HG02678 (cell line): ENCODE measurements at regions not wholly inside any gene's neighbourhood (a gene's known extent, or its start where the extent isn't known, plus 50 kb on each side); places are given as distances from the start of the nearest gene placed in this dataset.

ENCODE experiments used
- ATAC-seq: cut with Tn5 transposase; IDR thresholded peaks from one replicate; pipeline ENCODE4 v1.9.1; 2021; ENCODE audit warnings: mild to moderate bottlenecking, moderate library complexity; ENCODE audit not compliant: unreplicated experiment

DNA sequence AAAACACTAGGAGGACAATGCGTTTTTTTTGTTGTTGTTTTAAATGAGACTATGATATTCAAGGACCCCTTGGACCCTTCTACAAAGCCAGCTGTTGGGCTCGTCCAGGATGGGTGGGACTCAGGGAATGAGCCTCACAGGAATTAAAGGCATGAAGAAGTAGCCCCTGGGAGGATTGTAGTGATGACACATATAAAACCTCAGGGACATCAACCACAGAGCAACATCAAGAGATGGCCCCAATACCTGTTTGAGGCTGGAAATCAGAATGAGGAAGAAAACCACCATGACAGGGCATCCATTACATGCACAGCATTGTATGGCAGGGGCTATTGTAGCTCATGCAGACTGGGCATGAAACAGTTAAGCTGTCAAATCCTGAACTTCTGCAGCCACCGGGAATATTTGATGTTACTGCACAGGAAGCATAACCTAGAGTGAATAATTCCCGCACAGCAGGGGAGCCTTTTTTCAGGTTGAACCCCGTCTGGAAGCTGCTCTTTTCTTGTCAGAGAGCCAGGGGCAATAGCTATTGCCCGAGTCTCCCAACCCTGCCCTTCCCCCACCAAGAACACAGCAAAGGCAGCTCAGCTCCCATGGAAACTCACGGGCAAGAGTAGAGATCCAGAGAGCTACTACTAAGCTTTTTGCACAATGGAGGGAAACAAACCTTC is 140.2 kb upstream of the FGGY start:
- no peak for ATAC-seq

DNA sequence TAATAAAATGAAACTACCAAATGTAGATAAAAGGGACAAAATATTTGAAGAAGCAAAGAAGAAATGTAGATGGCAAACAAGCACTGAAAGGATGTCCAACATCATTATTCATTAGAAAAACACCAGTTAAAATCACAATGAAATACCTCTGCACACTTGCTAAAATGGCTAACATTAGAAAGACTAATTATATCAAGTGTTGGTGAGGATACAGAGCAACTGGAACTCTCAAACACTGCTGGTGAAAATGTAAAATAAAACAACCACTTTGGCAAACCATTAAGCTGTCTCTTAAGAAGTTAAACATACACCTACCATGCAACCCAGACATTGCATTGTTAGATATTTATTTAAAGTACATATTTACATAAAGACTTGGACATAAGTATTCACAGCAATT is 138.6 kb upstream of the FGGY start:
- no peak for ATAC-seq

DNA sequence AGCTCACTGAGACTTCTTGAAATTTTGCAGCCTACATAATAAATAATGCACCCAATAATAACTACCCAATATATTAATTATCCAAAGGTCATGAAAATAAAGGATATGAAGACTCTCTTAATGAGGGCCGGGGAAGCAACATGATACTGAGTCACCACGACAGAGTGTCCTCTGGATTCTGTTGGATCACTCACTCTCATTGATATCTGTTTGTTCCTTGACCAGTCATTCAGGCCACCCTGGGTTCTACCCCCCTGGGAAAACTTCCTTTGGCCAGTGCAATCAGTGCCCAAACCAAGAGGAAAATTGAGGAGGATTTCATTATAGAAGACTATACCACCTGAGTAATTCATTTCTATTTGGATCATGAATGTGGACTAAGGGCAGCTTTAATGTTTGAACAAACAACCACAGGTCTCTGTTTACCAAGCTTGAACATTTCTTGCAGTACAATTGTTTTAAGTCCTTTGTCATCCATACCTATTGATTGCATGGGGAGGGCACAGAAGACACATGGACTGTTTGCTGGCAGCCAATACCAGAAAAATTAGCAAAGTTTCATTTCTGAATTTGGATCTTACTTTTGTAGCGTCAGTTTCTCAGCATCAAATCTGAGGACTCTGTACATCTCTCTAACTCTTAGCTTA is 137.2 kb upstream of the FGGY start:
- no peak for ATAC-seq

DNA sequence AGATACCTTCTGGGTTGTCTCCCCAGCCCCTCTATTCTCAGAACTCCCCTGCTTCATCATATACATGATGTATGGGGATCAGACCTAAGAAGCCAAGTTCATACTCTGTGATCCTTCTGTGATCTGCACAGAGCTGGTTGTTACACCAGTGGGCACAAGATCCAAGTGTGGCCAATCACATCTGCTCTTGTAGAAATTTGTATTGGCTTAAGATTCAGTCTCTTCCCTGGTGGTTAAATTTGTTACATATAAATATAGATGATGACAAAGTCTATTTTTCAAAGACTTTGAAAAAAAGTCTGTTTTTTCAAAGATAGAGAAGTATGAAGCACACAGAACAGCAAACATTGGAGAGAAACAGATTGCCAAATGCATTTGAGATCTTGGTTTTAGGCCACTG is 135.8 kb upstream of the FGGY start:
- ATAC-seq, result no peak

DNA sequence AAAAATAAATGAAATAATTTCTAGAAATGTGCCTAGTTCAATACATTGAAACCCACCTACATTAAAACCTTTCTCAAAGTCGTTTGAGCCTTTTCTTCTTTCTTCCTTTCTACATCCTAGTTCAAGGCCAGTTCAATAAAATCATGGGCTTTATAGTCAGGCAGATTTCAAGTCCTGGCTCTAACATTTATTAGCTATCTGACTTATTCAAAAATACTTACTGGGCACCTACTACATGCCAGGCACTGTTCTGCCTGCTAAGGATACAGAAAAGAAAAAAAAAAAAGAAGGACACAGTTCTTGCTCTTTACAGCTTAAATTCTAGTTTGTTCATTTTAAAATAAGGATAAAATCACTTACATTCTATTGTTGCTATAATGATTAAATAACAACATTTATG is 134.2 kb upstream of the FGGY start:
- no peak for ATAC-seq

DNA sequence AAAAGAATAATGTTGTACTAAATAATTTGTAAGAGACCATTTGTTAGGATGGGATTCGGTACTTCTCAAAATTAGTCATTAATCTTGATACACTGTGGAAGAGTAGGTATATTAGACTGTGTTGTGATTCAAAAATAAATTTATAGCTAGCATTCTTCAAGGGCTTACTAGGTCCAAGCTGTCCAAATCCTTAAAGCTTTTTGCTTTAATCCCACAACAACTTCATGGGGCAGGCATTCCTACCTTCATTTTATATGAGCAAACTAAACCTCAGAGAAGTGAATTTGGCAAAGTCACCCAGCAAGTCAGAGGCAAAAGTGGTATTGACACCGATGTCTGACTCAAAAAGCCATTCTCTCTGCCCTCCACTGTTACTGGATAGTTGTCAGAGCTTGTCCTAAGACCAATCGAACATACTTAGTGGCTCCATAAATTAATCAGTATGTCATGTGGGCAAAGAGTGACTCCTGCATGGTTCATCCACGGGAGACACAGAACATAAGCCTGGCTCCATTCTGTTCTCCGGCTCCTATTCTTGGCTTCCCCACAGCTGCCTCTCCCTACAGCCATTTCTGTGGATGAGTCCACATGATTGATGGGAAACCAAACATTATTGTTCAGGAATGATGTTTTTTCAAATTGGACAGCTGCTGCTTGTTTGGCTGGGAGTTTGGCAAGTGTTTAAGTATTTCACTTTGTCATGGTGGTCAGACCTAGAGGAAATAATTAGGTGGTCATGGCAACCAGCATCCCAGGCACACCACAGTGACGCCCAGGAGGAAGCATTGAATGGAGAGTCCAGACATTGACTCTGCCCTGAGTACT is 133.4 kb upstream of the FGGY start:
- no peak for ATAC-seq

DNA sequence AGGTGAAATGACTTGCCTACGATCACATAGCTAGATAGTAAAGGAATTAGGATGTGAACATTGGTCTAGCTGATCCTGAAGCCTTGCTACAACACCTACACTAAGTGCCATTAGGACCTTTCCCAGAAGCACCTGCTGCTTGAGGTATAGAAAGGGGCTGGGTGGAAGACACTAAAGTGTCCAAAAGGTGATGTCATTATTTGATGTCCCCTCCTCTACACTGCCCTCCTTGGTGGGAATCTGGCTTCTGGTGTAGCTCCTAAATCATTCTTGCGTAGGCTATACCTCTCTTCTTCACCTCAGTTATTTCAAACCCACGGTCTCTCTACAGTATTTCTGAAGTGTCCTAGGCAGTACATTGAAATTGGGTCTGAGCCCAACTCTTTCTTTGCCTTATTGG is 132.5 kb upstream of the FGGY start:
- no peak for ATAC-seq

DNA sequence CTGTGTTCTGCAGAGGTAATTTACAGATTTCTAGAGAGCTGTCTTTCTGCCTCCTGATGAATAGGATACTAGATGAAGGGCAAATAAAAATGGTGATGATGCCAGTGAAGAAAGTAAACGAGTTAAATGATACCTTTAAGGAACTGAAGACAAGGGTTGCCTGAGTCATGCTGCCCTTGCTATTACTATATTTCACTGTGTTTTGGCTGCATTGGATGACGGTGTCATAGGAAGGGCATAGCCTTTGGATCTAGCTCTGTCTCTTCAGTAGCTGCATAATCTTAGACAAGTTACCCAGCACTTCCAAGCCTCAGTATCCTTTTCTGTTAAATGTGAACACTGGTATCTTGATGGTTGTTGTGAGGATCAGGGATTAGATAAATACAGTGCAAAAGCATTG is 131.5 kb upstream of the FGGY start:
- ATAC-seq, result no peak

DNA sequence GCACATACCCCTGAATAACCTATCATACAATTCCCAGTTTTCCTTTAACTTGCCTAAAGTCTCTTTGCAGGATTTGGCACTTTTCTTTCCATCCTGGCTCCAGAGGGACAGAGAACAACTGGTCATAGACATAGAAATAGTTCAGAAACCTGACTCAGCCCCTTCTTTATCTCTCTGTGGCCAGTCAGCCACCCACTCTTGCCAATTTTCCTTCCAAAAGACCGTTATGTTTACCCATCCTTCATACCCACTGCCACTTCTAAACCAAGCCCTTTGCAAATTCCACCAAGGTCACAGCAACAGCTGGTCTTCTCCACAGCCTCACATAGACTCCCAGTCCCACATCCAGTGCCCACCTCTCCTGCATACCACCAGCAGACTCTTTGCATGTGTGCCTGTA is 127.2 kb upstream of the FGGY start:
- ATAC-seq, result no peak

DNA sequence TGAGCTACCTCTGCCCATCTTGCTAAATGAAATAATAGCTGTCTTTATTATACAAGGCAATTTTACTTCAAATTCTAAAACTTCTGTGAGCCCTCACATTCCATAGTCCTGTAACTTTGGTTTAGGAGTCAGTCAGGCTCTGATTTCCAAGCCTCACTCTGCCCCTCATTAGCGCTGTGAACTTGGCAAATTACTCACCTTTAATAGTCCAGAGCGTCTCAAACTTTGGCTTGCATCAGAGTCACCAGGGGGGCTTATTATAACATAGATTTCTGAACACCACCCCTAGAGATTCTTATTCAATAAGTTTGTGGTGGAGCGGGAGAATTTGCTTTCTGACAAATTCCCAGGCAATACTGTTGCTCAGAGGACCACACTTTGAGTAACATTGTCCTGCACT is 126.2 kb upstream of the FGGY start:
- no peak for ATAC-seq

DNA sequence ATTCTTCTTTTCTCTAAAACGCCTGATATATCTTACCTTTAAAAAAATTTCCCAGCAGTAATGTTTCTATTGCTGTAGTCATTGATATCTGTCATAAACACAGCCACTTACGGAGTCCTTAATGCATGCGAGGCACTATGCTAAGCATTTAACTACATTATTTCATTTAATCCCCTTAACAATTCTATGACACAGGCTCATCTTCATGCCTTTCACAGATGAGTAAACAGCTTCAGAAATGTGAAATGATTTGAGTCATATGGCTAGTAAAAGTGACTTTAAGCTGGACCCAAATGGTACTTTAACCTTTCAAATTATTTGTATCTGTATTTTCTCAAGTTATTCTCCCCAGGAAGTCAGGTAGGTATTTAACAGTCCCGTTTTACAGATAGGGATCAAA is 125.1 kb upstream of the FGGY start:
- ATAC-seq, result no peak

DNA sequence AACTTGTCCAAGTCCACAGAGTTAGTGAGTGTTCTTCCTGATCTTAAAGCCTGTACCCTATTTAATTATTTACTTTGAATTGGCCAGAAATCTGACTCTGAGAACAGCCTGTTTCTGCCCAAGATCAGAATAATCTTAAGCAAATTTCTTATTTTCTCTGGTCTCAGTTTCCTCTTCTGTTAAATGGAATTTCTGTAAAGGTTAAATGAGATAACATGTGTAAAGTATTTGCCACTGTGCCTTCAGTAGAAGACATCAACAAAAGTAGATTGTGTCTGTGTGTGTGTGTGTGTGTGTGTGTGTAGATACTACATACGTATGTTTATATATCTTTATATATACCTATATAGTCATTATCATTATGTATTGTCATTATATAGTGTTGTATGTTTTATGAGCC is 124.2 kb upstream of the FGGY start:
- ATAC-seq, result no peak

DNA sequence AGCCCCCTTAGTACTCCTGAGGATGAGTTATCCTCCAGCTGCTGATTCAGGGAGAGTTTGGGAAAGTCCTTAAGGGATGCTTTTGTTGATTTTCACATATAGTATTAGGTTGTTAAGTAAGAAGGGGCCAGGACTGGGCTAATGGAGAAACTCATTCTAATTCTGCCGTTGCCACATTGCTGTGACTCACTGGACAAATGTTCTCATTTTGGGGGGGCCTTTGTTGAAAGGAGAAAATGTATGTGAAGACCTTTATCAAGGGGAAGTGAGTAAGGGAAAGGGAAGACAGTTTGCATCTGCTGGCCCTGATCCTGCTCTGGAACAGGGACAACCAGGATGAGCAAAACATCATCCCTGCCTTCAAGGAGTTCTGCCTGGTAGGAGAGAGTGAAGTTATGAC is 123.2 kb upstream of the FGGY start:
- ATAC-seq, result no peak

DNA sequence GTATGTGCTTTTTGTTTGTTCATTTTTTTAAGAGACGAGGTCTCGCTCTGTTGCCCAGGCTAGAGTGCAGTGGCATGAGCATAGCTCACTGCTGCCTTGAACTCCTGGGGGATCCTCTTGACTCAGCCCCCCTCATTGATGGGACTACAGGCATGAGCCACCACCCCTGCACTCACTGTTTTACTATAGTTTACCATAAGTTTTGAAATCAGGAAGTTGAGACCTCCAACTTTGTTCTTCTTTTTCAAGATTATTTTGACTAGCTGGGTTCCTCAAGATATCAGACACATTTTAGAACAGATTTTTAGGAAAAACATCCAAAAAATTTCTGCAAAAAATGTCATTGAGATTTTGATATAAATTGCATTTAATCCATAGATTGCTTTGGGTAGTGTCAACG is 120.4 kb upstream of the FGGY start:
- no peak for ATAC-seq

DNA sequence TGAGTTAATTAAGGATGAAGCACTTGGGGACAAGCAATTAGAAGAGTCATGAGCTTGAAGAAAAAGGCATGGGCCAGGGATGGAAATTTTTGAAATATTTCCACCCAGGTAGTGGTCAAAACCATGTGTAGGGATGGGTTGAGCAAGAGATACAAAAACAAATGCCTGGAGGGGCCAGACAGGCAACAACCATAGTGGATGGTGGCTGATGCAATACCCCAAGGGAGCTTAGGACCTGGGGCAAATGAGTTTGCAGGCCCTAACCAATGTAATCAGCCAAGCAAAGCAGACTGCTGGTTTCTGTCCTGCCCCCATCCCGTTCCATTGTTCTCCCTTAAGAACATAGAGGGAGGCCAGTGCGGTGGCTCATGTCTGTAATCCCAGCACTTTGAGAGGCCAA is 119.1 kb upstream of the FGGY start:
- ATAC-seq, result no peak

DNA sequence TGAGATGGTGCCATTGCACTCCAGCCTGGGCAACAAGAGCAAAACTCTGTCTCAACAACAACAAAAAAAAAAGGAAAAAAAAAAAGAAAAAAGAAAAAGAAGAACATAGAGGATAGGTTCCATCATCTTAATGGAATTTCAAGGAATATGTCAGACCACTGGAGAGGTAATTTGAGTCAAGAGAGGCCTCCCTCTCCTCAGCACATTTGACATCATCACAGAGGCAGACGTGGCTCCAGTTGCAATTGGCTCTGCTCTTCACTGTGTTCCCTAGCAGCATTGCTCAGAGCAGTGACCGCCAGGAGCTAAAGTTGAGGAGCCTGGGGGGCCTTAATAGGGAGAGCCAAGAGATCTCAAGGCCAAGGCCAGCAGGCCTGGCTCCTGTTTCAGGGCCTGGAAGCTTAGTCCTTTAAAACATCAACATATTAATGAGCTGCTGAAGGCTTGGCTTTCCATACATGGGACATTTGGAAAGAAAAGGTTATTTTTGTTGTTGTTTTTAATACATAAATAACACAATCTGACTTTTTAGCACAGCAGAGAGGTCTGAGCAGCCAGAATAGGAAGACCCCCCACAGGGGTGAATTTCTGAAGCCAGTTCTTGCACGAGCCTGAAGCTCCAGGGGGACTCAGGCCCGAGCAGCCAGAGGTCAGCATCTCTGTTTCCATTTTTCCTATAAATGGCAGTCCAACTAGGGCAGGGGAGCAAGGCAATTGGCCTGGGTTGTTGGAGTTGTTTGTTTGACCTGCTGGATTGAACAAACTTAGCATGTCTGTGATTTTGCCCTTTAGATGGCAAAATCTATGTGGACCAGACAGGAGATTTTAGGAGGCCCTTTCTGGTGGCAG is 118.3 kb upstream of the FGGY start:
- ATAC-seq, result no peak

DNA sequence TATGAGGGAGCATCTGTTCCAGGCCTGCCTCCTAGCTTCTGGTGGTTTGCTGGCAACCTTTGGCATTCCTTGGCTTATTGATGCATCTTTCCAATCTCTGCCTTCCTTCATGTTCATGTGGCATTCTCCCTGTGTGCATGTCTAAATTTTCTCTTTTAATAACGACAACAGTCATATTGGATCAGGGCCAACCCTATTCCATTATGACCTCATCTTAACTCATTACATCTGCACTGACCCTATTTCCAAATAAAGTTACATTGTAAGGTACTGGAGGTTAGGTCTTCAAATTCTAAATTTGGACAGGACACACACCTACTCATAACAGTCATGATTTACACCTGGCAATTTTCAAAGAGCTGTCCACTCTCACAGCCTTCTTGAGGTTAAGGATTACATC is 117.2 kb upstream of the FGGY start:
- ATAC-seq, result no peak

DNA sequence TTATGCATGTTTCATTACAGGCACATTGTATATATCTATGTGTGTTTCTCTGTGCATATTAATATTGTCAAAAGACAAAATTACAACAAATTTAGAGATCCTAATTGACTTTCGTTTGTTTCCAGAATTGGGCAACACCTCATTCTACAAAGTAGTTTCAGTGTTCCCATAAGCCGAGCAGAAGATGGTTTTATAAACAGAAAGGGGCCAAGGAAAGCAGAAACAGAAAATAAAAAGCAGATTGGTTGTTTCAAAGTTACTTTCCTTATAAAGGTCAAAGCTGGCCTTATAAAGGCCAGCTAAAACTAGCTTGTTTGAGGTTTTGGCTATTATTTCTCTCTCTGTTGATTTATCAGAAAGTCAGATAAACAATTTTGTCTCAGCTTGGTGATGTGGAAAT is 116.2 kb upstream of the FGGY start:
- ATAC-seq, result no peak

DNA sequence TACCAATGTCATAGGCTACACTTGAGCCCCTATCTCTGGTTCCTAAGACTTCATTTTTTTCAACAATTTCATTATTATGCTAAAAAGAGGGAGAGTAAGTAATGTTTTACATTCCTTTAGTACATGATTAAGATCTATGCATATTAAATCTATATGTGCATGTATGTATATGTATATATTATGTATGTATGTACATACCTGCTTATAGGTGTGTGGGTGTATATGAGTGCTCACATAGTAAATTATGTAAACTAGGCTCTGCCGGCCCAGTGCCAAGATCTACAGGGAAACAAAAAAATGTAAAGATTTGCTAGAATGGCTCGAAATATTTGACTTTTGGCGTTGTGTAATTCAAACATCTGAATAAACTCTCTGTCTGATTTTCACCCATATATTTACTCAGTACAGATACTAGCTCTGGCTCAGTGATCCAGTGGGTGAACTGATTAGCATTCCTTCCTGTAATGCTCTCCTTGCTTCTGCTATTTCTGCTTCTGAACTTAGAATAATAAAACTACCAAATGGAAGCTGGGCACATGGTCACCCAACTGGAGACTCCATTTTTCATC is 113.1 kb upstream of the FGGY start:
- ATAC-seq, result no peak

DNA sequence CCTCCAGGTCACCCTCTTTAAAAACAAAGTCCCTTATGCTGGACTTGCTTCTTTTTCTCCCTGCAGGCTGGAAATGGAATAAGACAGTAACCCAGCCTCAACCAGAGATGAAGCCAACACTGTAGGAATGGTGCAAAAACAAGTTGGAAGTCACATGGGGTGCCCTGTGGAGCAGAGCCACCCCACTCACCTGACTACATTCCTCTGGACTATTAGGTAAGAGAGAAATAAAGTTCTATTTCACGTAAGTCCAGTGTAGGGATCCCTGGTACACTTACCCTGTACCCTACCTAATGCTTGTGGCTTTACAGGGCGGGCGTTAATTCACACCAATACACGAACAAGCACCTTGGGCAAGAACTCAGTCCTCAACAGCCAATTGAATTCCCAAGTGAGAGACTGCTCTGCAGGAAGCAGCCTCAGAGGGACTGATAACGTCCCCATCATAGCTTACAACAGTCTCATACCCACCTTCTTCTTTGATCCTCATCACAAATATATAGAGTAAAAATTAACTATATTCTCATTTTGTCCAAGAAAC is 112.5 kb upstream of the FGGY start:
- no peak for ATAC-seq
